ENCODE measurements at regions not wholly inside any gene's neighbourhood (a gene's known extent, or its start where the extent isn't known, plus 50 kb on each side); places are given as distances from the start of the nearest gene placed in this dataset.

GRCh38 chr4:156608651-156609050 lies 362.9 kb downstream of the PDGFC start:
- no peaks in the 10 kb centered on the region for H3K9me1 ChIP-seq (ENCODE audit: insufficient read depth, low read length)
- no peak overlapping the region for H3K4me3 ChIP-seq (ENCODE audit: insufficient read depth, low read depth, low read length)
- no peak for TF ChIP-seq CTCF (conservative IDR thresholded peaks at IDR 0.05; ENCODE audit: low read depth, low read length)
- no peak overlapping the region for H2BK120ac ChIP-seq (ENCODE audit: low read depth, low read length)
- no peaks in the 10 kb centered on the region for H3K79me1 ChIP-seq (ENCODE audit: low read depth in 1 of 2, low read length in 2 of 2)
- no peak overlapping the region for H2AK9ac ChIP-seq (replicated peaks; ENCODE audit: low read depth, low read length, poor library complexity)
- no peak overlapping the region for H3K23ac ChIP-seq (ENCODE audit: low read depth, low read length)
- no peaks in the 10 kb centered on the region for H3K36me3 ChIP-seq (ENCODE audit: control insufficient read depth, insufficient read depth, low read length)
- no peak overlapping the region for H4K91ac ChIP-seq (ENCODE audit: insufficient read depth, low read depth, low read length)
- no peaks in the 10 kb centered on the region for H3K27me3 ChIP-seq (ENCODE audit: control insufficient read depth, insufficient read depth, low read length)
- H3K4me2 ChIP-seq (ENCODE audit: low read depth, low read length), result no peak overlapping the region
- H3K9ac ChIP-seq (ENCODE audit: low read depth, low read length), result no peak overlapping the region
- H2BK5ac ChIP-seq (ENCODE audit: low read depth, low read length, poor library complexity, severe bottlenecking), result no peak overlapping the region
- dilution Hi-C loops (cut with HindIII; ENCODE audit: low sequenced_read_pairs, unreplicated experiment) (no loop called here), in situ Hi-C loops (cut with MboI; ENCODE audit: low sequenced_read_pairs) (no loop called here), intact Hi-C loops (cut with micrococcal nuclease) (no loop called here)
- no peak overlapping the region for H2AFZ ChIP-seq (replicated peaks; ENCODE audit: low read length, poor library complexity)
- ATAC-seq (ENCODE audit: low read depth), result no peak
- H3K56ac ChIP-seq (ENCODE audit: extremely low read depth, insufficient read depth, low read length), result no peak overlapping the region
- POLR2A ChIA-PET (ENCODE audit: unreplicated experiment), result interaction anchor here (0.7 kb wide), 1 partner anchor 364 kb away, joined by 3 read pairs; no protein-coding TSS in a partner anchor
- WGBS, 2 experiments (ENCODE audit: extremely low coverage in 2 of 2, insufficient read length in 1 of 2), result no CpG with 5 or more reads among the region's 6 CpGs
- H3K14ac ChIP-seq (replicated peaks; ENCODE audit: low read depth, low read length), result no peak overlapping the region
- no peak overlapping the region for H3K18ac ChIP-seq (ENCODE audit: low read depth, low read length)
- H4K20me1 ChIP-seq (ENCODE audit: insufficient read depth, low read length), result no peaks in the 10 kb centered on the region
- no peak overlapping the region for H2BK20ac ChIP-seq (ENCODE audit: low read depth, low read length)
- CTCF ChIA-PET, result no interaction called here
- no peak overlapping the region for H4K8ac ChIP-seq (ENCODE audit: low read depth in 2 of 2, low read length in 2 of 2)
- H3K4me1 ChIP-seq (ENCODE audit: control insufficient read depth, insufficient read depth, low read length), result peaks cover 4% of the 10 kb centered on the region; the same call in 1 of the 2 replicates
- H2AK5ac ChIP-seq (ENCODE audit: low read depth, low read length), result no peak overlapping the region
- no peak for DNase-seq
- no peaks in the 10 kb centered on the region for H3K9me3 ChIP-seq (ENCODE audit: control insufficient read depth, insufficient read depth, low read length)
- H3K27ac ChIP-seq (ENCODE audit: insufficient read depth, low read length), result no peak overlapping the region
- H3K4ac ChIP-seq (ENCODE audit: low read depth, low read length), result no peak overlapping the region
- H2BK15ac ChIP-seq (ENCODE audit: low read depth, low read length), result no peak overlapping the region
- no TSS peak for BruUV-seq (replicated peaks)
- H4K5ac ChIP-seq (ENCODE audit: low read depth, low read length), result no peak overlapping the region
